GM12864 (cell line): ENCODE measurements at regions not wholly inside any gene's neighbourhood (a gene's known extent, or its start where the extent isn't known, plus 50 kb on each side); places are given as distances from the start of the nearest gene placed in this dataset.

ENCODE experiments used
- DNase-seq: peaks from one replicate; pipeline ENCODE4 v3.0.0-alpha.2; 2011; ENCODE audit warnings: low read depth
- H3K4me3 ChIP-seq: 2 replicates; pipeline ENCODE4 v1.5.1; 2011; ENCODE audit warnings: mild to moderate bottlenecking, low read depth, low read length, control low read depth
- CTCF ChIP-seq: IDR thresholded peaks from 2 replicates; pipeline ENCODE4 v1.5.1; 2011; ENCODE audit warnings: low read depth, mild to moderate bottlenecking, moderate library complexity, low read length, control low read depth, inconsistent platforms; ENCODE audit errors: missing control alignments

- no peak overlapping the region for H3K4me3 ChIP-seq
- DNase-seq, result no peak
- no peak for TF ChIP-seq CTCF
These were observed 50.8 kb upstream of the PTHLH start for GRCh38 chr12:28023156-28023887.

GRCh38 chr12:28024231-28024995, 51.9 kb upstream of the PTHLH start:
- DNase-seq, result no peak
- TF ChIP-seq CTCF, result no peak
- no peak overlapping the region for H3K4me3 ChIP-seq

GRCh38 chr12:28025821-28026505, 53.4 kb upstream of the PTHLH start:
- DNase-seq, result no peak
- no peak overlapping the region for H3K4me3 ChIP-seq
- TF ChIP-seq CTCF, result no peak

- TF ChIP-seq CTCF, result no peak
- no peak overlapping the region for H3K4me3 ChIP-seq
- DNase-seq, result no peak
These were observed 54.2 kb upstream of the PTHLH start for GRCh38 chr12:28026701-28027100.

- H3K4me3 ChIP-seq, result no peak overlapping the region
- DNase-seq, result no peak
- no peak for TF ChIP-seq CTCF
These were observed 54.8 kb upstream of the PTHLH start for GRCh38 chr12:28027328-28027727.

- no peak for DNase-seq
- no peak for TF ChIP-seq CTCF
- H3K4me3 ChIP-seq, result no peak overlapping the region
These were observed 55.6 kb upstream of the PTHLH start for GRCh38 chr12:28027947-28028724.
